WTC11 (cell line): ENCODE measurements at regions not wholly inside any gene's neighbourhood (a gene's known extent, or its start where the extent isn't known, plus 50 kb on each side); places are given as distances from the start of the nearest gene placed in this dataset.
"Not testable (repeated sequence)": the region's sequence is repeated elsewhere in the genome, so short reads cannot be mapped to it uniquely, and the experiment has no call there.

Experiments used
- ATAC-seq: fragments of 200-7000 bp; cut with Tn5 transposase; 2 replicates; pipeline ENCODE4 v1.10.0; 2021; ENCODE audit warnings: mild to moderate bottlenecking, moderate library complexity
- CTCF ChIA-PET: fragments of 300-600 bp; sonication (Branson Sonifier 250); formaldehyde crosslinking; loops from one replicate; lab custom pipeline; 2021; ENCODE audit warnings: antibody characterized with exemption; lab: Charles Lee
- POLR2A ChIA-PET: fragments of 350-600 bp; sonication (Branson Sonifier 250); formaldehyde crosslinking; loops from one replicate; lab custom pipeline; 2021; ENCODE audit warnings: antibody characterized with exemption; lab: Charles Lee
- DNase-seq: peaks from one replicate; pipeline ENCODE4 v3.0.0; 2021; ENCODE audit warnings: low spot score
- H3K27ac Mint-ChIP-seq: 2 replicates; pipeline ENCODE4 v1.8.0; 2021; ENCODE audit warnings: mixed read lengths
- H3K27me3 Mint-ChIP-seq: 2 replicates; pipeline ENCODE4 v1.8.0; 2021; ENCODE audit warnings: low read depth, mild to moderate bottlenecking, moderate library complexity, mixed read lengths
- H3K36me3 Mint-ChIP-seq: 2 replicates; pipeline ENCODE4 v1.8.0; 2021; ENCODE audit warnings: mixed read lengths
- H3K4me1 Mint-ChIP-seq: 2 replicates; pipeline ENCODE4 v1.8.0; 2022; ENCODE audit warnings: mixed read lengths
- H3K4me3 Mint-ChIP-seq: 2 replicates; pipeline ENCODE4 v1.8.0; 2021; ENCODE audit warnings: mild to moderate bottlenecking, moderate library complexity, mixed read lengths
- H3K9me3 Mint-ChIP-seq: 2 replicates; pipeline ENCODE4 v1.8.0; 2021; ENCODE audit warnings: mixed read lengths
- CREB1 ChIP-seq: sonication (generic); formaldehyde crosslinking; IDR thresholded peaks from 2 replicates; pipeline ENCODE4 v1.8.0; 2023; ENCODE audit warnings: mild to moderate bottlenecking, missing genetic modification reagents
- CREM ChIP-seq: sonication (generic); formaldehyde crosslinking; IDR thresholded peaks from 2 replicates; pipeline ENCODE4 v1.8.1; 2022; ENCODE audit warnings: mild to moderate bottlenecking, missing genetic modification reagents, moderate library complexity
- FOXJ3 ChIP-seq: sonication (generic); formaldehyde crosslinking; IDR thresholded peaks from 2 replicates; pipeline ENCODE4 v1.9.0; 2021; ENCODE audit warnings: missing genetic modification reagents, mild to moderate bottlenecking, borderline replicate concordance
- GRHL2 ChIP-seq: fragments of 250-450 bp; sonication (Bioruptor Pico); IDR thresholded peaks from 2 replicates; pipeline ENCODE4 v1.8.0; 2022; ENCODE audit warnings: mild to moderate bottlenecking, moderate library complexity; ENCODE audit not compliant: insufficient replicate concordance, severe bottlenecking
- IRF2 ChIP-seq: sonication (generic); formaldehyde crosslinking; IDR thresholded peaks from 2 replicates; pipeline ENCODE4 v1.8.0; 2022; ENCODE audit warnings: low read depth, missing genetic modification reagents, borderline replicate concordance
- PRRX2 ChIP-seq: fragments of 250-450 bp; sonication (Bioruptor Pico); IDR thresholded peaks from 2 replicates; pipeline ENCODE4 v1.8.0; 2021; ENCODE audit warnings: mild to moderate bottlenecking
- STAT6 ChIP-seq: sonication (generic); formaldehyde crosslinking; conservative IDR thresholded peaks from 2 replicates; pipeline ENCODE4 v1.8.1; 2023; ENCODE audit warnings: mild to moderate bottlenecking, low read depth, missing genetic modification reagents, moderate library complexity
- TEAD4 ChIP-seq: sonication (generic); formaldehyde crosslinking; IDR thresholded peaks from 2 replicates; pipeline ENCODE4 v1.8.0; 2022; ENCODE audit warnings: mild to moderate bottlenecking, missing genetic modification reagents
- ZMAT4 ChIP-seq: fragments of 250-450 bp; sonication (Bioruptor Pico); IDR thresholded peaks from 2 replicates; pipeline ENCODE4 v1.9.0; 2021; ENCODE audit warnings: mild to moderate bottlenecking
- ZNF121 ChIP-seq: sonication (generic); formaldehyde crosslinking; IDR thresholded peaks from 2 replicates; pipeline ENCODE4 v1.8.0; 2023; ENCODE audit warnings: missing genetic modification reagents
- ZNF671 ChIP-seq: fragments of 250-450 bp; sonication (Bioruptor Pico); IDR thresholded peaks from 2 replicates; pipeline ENCODE4 v1.8.0; 2021; ENCODE audit warnings: mild to moderate bottlenecking
- TF ChIP-seq, protein P1 (sequence below): sonication (generic); formaldehyde crosslinking; IDR thresholded peaks from 2 replicates; pipeline ENCODE4 v1.8.1; 2022; ENCODE audit warnings: mild to moderate bottlenecking, missing genetic modification reagents, moderate library complexity, borderline replicate concordance
- TF ChIP-seq, protein P2 (sequence below): sonication (generic); formaldehyde crosslinking; IDR thresholded peaks from 2 replicates; pipeline ENCODE4 v1.8.1; 2023; ENCODE audit warnings: mild to moderate bottlenecking, missing genetic modification reagents
- TF ChIP-seq, protein P3 (sequence below): sonication (generic); formaldehyde crosslinking; conservative IDR thresholded peaks from 2 replicates; pipeline ENCODE4 v1.8.1; 2022; ENCODE audit warnings: mild to moderate bottlenecking, missing genetic modification reagents
- TF ChIP-seq, protein P4 (sequence below): sonication (generic); formaldehyde crosslinking; IDR thresholded peaks from 2 replicates; pipeline ENCODE4 v1.8.0; 2022; ENCODE audit warnings: mild to moderate bottlenecking, missing genetic modification reagents
- TF ChIP-seq, protein P5 (sequence below): fragments of 250-450 bp; sonication (Bioruptor Pico); IDR thresholded peaks from 2 replicates; pipeline ENCODE4 v2.1.2; 2022; ENCODE audit warnings: mild to moderate bottlenecking, moderate library complexity

DNA sequence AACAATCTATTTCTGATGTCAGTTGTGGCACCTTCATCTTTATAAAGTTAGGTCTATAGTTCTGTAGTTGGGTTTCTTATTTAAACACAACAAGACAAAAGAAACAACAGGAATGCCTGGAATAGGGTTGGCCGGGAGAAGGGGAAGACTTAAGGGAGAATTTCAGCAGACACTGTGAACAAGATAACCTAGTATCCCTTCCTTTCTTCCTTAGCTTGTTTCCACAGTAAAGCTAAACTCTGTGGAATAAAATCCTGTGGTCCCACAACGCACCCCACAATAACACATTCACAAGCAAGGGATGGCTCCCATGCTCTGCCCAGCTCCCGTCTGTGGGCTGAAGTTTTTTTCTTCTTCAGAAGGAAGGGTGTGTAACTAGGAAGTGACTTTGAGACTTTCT, 124.9 kb upstream of the SMARCA2 start:
- Mint-ChIP-seq H3K27me3 (no peaks in the 10 kb centered on the region; the same call in 1 of the 2 replicates), H3K27ac (no peak overlapping the region), H3K4me1 (no peaks in the 10 kb centered on the region), H3K9me3 (no peaks in the 10 kb centered on the region), H3K36me3 (no peaks in the 10 kb centered on the region), H3K4me3 (no peak overlapping the region)
- ATAC-seq (no peak), DNase-seq (no peak)
- TF ChIP-seq ZMAT4 (CRISPR knock-in tag) (no peak), GRHL2 (CRISPR knock-in tag) (no peak), IRF2 (CRISPR knock-in tag) (no peak)
- TF ChIP-seq, protein P1, sequence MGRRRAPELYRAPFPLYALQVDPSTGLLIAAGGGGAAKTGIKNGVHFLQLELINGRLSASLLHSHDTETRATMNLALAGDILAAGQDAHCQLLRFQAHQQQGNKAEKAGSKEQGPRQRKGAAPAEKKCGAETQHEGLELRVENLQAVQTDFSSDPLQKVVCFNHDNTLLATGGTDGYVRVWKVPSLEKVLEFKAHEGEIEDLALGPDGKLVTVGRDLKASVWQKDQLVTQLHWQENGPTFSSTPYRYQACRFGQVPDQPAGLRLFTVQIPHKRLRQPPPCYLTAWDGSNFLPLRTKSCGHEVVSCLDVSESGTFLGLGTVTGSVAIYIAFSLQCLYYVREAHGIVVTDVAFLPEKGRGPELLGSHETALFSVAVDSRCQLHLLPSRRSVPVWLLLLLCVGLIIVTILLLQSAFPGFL: no peak
- TF ChIP-seq, protein P2, sequence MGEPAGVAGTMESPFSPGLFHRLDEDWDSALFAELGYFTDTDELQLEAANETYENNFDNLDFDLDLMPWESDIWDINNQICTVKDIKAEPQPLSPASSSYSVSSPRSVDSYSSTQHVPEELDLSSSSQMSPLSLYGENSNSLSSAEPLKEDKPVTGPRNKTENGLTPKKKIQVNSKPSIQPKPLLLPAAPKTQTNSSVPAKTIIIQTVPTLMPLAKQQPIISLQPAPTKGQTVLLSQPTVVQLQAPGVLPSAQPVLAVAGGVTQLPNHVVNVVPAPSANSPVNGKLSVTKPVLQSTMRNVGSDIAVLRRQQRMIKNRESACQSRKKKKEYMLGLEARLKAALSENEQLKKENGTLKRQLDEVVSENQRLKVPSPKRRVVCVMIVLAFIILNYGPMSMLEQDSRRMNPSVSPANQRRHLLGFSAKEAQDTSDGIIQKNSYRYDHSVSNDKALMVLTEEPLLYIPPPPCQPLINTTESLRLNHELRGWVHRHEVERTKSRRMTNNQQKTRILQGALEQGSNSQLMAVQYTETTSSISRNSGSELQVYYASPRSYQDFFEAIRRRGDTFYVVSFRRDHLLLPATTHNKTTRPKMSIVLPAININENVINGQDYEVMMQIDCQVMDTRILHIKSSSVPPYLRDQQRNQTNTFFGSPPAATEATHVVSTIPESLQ: no peak
- ChIA-PET POLR2A (no interaction called here), CTCF (interaction anchor here (0.6 kb wide), 1 partner anchor 52 kb away, joined by 3 read pairs; no protein-coding TSS in a partner anchor)

GRCh38 chr9:1890816-1891215, 124.3 kb upstream of the SMARCA2 start:
- no peak for ATAC-seq
- POLR2A ChIA-PET: no interaction called here
- no peaks in the 10 kb centered on the region for H3K9me3 Mint-ChIP-seq
- TF ChIP-seq STAT6 (CRISPR knock-in tag) (no peak), ZNF671 (CRISPR knock-in tag) (no peak)
- H3K27ac Mint-ChIP-seq: no peak overlapping the region
- H3K4me1 Mint-ChIP-seq: no peaks in the 10 kb centered on the region
- CTCF ChIA-PET: interaction anchor here (0.6 kb wide), 1 partner anchor 53 kb away, joined by 3 read pairs; no protein-coding TSS in a partner anchor
- no peaks in the 10 kb centered on the region for H3K36me3 Mint-ChIP-seq
- no peak overlapping the region for H3K4me3 Mint-ChIP-seq
- H3K27me3 Mint-ChIP-seq: no peaks in the 10 kb centered on the region; the same call in 1 of the 2 replicates
- no peak for DNase-seq

GRCh38 chr9:1903080-1903704, 112.0 kb upstream of the SMARCA2 start:
- ATAC-seq, POLR2A ChIA-PET, H3K4me3 Mint-ChIP-seq, CTCF ChIA-PET, H3K27ac Mint-ChIP-seq, H3K4me1 Mint-ChIP-seq, H3K27me3 Mint-ChIP-seq, DNase-seq: not testable (repeated sequence)
- Mint-ChIP-seq H3K9me3 (peaks cover 64% of the 10 kb centered on the region), H3K36me3 (peaks cover 51% of the 10 kb centered on the region)

GRCh38 chr9:1907465-1907864, 107.7 kb upstream of the SMARCA2 start:
- peaks cover 37% of the 10 kb centered on the region for H3K9me3 Mint-ChIP-seq
- H3K36me3 Mint-ChIP-seq: peaks cover 25% of the 10 kb centered on the region
- POLR2A ChIA-PET: no interaction called here
- H3K4me3 Mint-ChIP-seq: no peak overlapping the region
- ATAC-seq (no peak), DNase-seq (no peak)
- peaks cover 4% of the 10 kb centered on the region; the same call in 1 of the 2 replicates for H3K27me3 Mint-ChIP-seq
- no peak for TF ChIP-seq FOXJ3
- H3K27ac Mint-ChIP-seq: no peak overlapping the region
- CTCF ChIA-PET: no interaction called here
- peaks cover 12% of the 10 kb centered on the region for H3K4me1 Mint-ChIP-seq

DNA sequence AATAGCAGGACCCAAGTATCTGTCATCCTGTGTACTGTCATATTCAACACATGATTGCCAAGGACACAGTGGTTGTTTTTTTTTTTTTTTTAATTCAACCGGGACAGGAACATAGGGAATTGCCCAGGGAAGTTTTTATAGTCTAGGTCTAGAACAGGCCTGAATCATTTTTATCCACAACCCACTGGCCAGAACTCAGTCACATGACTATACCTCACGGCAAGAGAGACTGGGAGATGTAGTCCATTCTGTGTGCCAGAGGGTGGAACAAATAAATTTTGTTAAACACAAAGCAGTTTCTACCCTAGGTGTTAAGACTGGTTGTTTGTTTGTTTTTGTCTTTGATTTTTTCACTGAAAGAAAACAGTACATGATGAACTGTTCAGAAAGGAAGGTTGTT, 105.8 kb upstream of the SMARCA2 start:
- Mint-ChIP-seq H3K4me3 (no peak overlapping the region), H3K36me3 (peaks cover 9% of the 10 kb centered on the region), H3K27me3 (peaks cover 4% of the 10 kb centered on the region; the same call in 1 of the 2 replicates), H3K4me1 (peaks cover 12% of the 10 kb centered on the region), H3K27ac (no peak overlapping the region), H3K9me3 (peaks cover 32% of the 10 kb centered on the region)
- ATAC-seq (no peak; the same call in 1 of the 2 replicates), DNase-seq (no peak)
- ChIA-PET POLR2A (no interaction called here), CTCF (no interaction called here)
- TF ChIP-seq, protein P3, sequence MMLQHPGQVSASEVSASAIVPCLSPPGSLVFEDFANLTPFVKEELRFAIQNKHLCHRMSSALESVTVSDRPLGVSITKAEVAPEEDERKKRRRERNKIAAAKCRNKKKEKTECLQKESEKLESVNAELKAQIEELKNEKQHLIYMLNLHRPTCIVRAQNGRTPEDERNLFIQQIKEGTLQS: no peak
- TF ChIP-seq, protein P4, sequence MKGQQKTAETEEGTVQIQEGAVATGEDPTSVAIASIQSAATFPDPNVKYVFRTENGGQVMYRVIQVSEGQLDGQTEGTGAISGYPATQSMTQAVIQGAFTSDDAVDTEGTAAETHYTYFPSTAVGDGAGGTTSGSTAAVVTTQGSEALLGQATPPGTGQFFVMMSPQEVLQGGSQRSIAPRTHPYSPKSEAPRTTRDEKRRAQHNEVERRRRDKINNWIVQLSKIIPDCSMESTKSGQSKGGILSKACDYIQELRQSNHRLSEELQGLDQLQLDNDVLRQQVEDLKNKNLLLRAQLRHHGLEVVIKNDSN (CRISPR knock-in tag): peak; percentile 61; the same call in 1 of the 2 replicates
- TF ChIP-seq TEAD4 (CRISPR knock-in tag) (no peak), CREB1 (no peak), ZNF121 (CRISPR knock-in tag) (no peak), PRRX2 (CRISPR knock-in tag) (no peak), CREM (no peak)
- TF ChIP-seq, protein P5, sequence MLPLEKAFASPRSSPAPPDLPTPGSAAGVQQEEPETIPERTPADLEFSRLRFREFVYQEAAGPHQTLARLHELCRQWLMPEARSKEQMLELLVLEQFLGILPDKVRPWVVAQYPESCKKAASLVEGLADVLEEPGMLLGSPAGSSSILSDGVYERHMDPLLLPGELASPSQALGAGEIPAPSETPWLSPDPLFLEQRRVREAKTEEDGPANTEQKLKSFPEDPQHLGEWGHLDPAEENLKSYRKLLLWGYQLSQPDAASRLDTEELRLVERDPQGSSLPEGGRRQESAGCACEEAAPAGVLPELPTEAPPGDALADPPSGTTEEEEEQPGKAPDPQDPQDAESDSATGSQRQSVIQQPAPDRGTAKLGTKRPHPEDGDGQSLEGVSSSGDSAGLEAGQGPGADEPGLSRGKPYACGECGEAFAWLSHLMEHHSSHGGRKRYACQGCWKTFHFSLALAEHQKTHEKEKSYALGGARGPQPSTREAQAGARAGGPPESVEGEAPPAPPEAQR: no peak
